Motor neuron (in vitro differentiated cells): ENCODE measurements at regions not wholly inside any gene's neighbourhood (a gene's known extent, or its start where the extent isn't known, plus 50 kb on each side); places are given as distances from the start of the nearest gene placed in this dataset.
"Not testable (repeated sequence)": the region's sequence is repeated elsewhere in the genome, so short reads cannot be mapped to it uniquely, and the experiment has no call there.

Experiments used
- ATAC-seq, 8 experiments: fragments of 200-7000 bp; cut with Tn5 transposase; replicated peaks in 6 of 8; 2 replicates each; pipeline ENCODE4 v1.8.0; 2021; ENCODE audit warnings: mild to moderate bottlenecking in 8 of 8, moderate library complexity in 8 of 8
- H3K27ac ChIP-seq, 2 donors: fragments of 250-450 bp; sonication (Bioruptor Pico); 2 replicates each; pipeline ENCODE4 v1.9.0; 2021; ENCODE audit warnings: antibody characterized with exemption in 2 of 2, mild to moderate bottlenecking in 2 of 2, moderate library complexity in 1 of 2
- H3K4me1 ChIP-seq, 2 donors: fragments of 250-450 bp; sonication (Bioruptor Pico); replicated peaks in 1 of 2; 2 replicates each; pipeline ENCODE4 v1.6.1; 2021; ENCODE audit warnings: antibody characterized with exemption in 2 of 2, mild to moderate bottlenecking in 2 of 2, moderate library complexity in 1 of 2
- H3K4me3 ChIP-seq, 5 donors: fragments of 250-450 bp; sonication (Bioruptor Pico); 2 replicates each; pipeline ENCODE4 v1.9.0; 2021; ENCODE audit warnings: antibody characterized with exemption in 5 of 5, mild to moderate bottlenecking in 5 of 5, moderate library complexity in 4 of 5
- WGBS, 10 experiments: fragments of 450-650 bp; shearing (Covaris generic); methylation state at CpG; one replicate each; pipeline ENCODE4 v1.0.0; 2022; 5-methylcytosine and 5-hydroxymethylcytosine counted together
- in situ Hi-C, 9 experiments: fragments of 400-800 bp; cut with MboI; loops; one replicate each; pipeline ENCODE4 v1.15.0; 2021; ENCODE audit warnings: low sequenced_read_pairs in 9 of 9, low pct_unique_long_range_greater_than_20kb in 2 of 9; ENCODE audit not compliant: unreplicated experiment in 9 of 9

DNA sequence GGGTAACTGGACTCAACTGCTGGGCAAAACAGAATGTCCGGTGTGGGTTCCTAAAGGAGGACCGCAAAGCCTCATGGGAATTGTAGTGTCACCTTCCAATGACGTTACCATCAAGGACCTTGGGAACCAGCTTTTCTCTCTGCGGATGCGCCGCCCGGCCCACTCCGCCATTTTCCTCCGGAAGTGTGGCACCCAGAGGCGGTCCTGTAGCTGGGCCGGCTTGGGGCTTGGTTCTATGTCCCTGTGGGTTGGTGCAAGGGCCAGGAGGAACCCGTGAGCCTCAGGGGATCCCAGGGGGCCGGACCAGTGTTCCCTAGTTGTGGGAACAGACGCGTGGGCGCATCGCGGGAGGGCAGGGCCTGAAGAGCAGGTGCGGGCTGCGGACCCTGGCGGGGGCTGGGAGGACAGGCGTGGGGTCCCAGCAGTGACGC is 175.1 kb downstream of the CWH43 start:
- WGBS, 10 experiments: 0 to 70% (median 40%) methylated on average over 1 to 4 of the region's 23 CpGs; no CpG with 5 or more reads in 7 of the 10 experiments

DNA sequence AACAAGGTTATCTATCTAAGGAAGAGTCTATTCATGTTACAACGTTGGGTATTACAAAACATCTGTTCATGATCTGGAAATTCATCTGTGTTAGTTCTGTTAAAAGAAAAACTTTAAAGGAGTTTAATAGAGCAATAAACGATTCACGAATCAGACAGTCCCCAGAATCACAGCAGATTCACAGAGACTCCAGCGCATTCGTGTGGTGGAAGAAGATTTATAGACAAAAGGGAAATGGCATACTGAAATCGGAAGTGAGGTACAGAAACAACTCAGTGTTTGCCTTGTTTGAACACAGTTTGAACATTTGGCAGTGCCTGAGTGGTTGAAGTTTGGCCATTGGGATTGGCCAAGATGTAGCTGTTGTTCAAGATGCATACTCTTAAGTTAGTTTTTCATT is 178.8 kb downstream of the CWH43 start:
- ATAC-seq, in situ Hi-C loops, H3K4me1 ChIP-seq, H3K27ac ChIP-seq, H3K4me3 ChIP-seq: not testable (repeated sequence)
- 0% methylated on average over 2 of the region's 6 CpGs; no CpG with 5 or more reads in 9 of the 10 experiments for WGBS, 10 experiments

More for the DNA sequence above, 175.1 kb downstream of the CWH43 start:
- H3K4me1 ChIP-seq, H3K27ac ChIP-seq, ATAC-seq, in situ Hi-C loops, H3K4me3 ChIP-seq: not testable (repeated sequence)

DNA sequence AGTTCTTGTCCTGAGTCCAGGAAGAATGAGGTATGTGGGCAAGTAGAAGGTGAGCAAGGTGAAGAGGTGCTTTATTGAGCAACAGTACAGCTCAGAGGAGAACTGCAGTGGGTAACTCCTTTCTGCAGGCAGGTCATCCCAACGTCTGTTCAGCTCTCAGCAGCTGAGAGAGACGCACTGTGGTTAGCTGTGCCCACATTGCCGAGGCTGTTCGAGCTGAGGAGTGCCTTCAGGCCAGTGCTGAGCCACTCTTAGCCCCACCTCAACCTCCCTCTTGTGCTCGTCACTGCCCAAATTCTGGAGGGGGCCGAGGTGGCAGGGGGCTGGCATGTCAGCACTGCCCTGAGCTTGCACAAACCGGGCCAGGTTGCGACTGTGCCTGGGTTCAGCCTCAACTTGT is 191.8 kb downstream of the CWH43 start:
- ATAC-seq, in situ Hi-C loops, H3K27ac ChIP-seq, H3K4me3 ChIP-seq, H3K4me1 ChIP-seq: not testable (repeated sequence)
- WGBS, 10 experiments: no CpG with 5 or more reads among the region's 8 CpGs

DNA sequence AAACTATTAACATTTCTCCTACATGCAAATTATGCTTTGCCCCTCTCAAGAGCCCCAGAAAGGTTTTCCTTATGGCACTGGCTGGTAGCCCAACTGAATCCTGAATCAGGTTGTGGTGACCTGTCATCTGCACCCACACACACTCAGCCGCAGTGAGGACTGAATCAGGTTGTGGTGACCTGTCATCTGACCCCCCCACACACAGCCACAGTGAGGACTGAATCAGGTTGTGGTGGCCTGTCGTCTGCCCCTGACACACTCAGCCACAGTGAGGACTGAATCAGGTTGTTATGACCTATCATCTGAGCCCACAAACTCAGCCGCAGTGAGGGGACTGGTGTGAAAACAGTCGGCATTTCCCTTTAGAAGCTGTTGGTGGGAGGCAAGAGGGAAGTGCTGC is 195.0 kb downstream of the CWH43 start:
- in situ Hi-C loops, H3K27ac ChIP-seq, H3K4me3 ChIP-seq, ATAC-seq, H3K4me1 ChIP-seq: not testable (repeated sequence)
- no CpG with 5 or more reads among the region's 4 CpGs for WGBS, 10 experiments

DNA sequence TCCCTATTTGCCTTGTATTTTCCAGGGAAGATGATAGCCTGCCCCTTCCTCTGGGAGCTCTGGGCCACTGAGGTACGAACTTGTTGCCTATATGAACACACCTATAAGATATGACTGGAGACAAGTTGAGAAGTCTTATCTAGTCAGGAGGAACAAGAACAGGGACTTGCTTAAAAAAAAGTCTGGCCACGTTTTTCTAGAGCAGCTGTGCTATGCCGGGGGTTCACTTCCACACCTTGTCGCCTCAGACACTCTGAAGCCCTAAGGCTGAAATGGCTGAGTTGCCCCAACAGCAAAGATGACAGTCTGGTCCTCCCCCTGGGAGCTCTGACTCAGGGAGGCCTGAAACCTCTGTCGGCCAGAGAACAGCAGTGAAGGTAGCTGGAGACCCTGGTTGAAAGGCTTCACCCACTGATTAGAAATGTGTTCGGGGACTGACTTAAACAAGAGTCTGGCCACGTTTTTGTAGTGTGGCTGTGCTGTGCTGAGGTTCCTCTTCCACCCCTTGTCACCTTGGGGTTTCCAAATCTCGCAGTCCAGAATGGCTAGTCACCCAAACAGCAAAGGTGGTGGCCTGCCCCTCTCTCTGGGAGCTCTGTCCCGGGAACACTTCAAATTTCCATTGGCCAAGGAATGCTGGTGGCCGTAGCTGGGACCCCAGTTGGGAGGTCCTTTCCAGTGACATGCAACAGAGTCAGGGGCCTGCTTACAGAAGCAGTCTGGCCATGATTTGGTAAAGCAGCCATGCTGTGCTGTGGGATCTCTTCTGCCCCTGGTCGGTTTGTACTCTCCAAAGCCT is 225.5 kb downstream of the CWH43 start:
- 2 to 42% (median 11%) methylated on average over 2 to 11 of the region's 11 CpGs; no CpG with 5 or more reads in 1 of the 10 experiments for WGBS, 10 experiments
- in situ Hi-C loops, ATAC-seq, H3K4me1 ChIP-seq, H3K4me3 ChIP-seq, H3K27ac ChIP-seq: not testable (repeated sequence)

DNA sequence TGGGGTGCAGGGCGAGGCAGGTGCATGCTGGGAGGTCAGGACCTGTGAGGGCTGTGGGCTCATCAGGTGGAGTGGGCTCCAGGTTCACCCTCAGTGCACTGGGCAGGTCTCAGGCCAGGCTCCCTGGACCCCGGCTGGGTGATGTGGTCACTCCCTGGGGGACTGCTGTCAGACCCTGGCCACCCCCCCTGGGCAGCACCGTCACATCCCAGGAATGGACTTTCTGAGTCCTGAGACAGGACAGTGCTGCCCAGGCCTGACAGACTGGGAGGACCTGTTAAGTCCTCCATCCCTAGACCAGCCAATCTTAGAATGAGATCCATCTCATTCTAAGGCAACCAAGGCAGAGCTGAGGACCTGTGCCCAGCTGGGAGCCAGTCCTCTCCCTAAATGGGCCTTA is 227.2 kb downstream of the CWH43 start:
- ATAC-seq, H3K27ac ChIP-seq, H3K4me1 ChIP-seq, in situ Hi-C loops, H3K4me3 ChIP-seq: not testable (repeated sequence)
- 0 to 60% (median 0%) methylated on average over 1 to 3 of the region's 3 CpGs; no CpG with 5 or more reads in 4 of the 10 experiments for WGBS, 10 experiments

DNA sequence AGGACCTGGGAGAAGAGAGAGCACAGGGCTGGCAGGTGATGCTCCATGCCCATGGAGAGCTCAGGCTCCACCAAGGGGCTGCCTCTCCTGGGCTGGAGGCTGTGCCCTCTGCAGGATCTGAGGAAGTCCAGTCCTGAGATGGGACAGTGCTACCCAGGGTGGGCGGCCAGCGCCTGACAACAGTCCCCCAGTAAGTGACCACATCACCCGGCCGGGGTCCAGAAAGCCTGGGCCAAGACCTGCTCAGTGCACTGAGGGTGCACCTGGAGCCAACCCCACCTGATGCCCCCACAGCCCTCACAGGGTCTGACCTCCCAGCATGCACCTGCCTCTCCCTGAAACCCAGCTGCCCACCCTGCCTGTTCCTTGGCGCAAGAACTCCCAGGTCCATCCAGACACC is 227.7 kb downstream of the CWH43 start:
- H3K4me3 ChIP-seq, H3K4me1 ChIP-seq, ATAC-seq, H3K27ac ChIP-seq, in situ Hi-C loops: not testable (repeated sequence)
- 0 to 100% (median 55%) methylated on average over 1 to 5 of the region's 5 CpGs; no CpG with 5 or more reads in 4 of the 10 experiments for WGBS, 10 experiments

DNA sequence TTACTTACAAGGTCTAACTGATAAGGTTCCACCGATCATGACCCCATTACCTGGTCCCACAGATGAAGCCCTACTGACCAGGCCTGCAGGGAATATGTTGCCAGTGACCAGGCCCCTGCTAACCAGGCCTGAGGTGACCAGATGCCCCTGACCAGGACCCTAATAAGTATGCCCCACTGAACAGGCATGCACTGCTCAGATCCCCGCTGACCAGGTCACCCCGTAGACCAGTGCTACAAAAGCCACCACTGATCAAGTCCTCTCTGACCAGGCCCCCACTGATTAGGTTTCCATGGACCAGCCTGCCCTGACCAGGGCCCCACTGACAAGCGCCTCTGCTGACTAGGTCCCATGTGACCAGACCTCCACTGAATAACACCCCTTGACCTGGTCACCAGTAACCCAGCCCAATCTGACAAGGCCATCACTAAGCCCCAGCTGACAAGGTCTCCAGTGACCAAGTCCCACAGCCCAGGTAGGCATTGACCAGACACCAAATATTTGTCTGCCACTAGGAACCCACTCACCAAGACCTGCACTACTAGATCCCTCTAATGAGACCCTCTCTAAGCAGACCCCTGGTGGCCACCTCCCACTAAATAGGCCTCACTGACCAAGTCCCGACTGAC is 228.5 kb downstream of the CWH43 start:
- ATAC-seq: not testable (repeated sequence)

DNA sequence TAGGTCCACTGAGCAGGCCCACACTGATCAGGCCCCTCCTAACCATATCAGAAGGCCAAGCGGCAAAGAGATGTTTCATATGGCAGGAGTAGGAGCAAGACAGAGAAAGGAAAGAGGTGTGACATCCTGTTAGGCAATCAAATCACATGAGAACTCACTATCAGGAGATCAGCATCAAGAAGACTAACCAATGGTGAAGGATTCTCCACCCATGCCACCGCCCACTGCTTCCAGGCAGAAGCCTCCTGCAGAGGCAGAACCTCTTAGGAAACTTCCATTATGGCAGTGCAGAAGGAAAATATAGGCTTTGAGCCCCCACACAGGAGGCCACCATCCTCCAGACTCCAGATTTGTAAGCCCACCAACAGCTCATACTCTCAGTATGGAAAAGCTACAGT is 229.0 kb downstream of the CWH43 start:
- in situ Hi-C loops: not testable (repeated sequence)

More for the DNA sequence above, 228.5 kb downstream of the CWH43 start:
- 6 to 64% (median 23%) methylated on average over 1 to 5 of the region's 5 CpGs; no CpG with 5 or more reads in 2 of the 10 experiments for WGBS, 10 experiments
- in situ Hi-C loops, H3K4me3 ChIP-seq, H3K4me1 ChIP-seq, H3K27ac ChIP-seq: not testable (repeated sequence)

DNA sequence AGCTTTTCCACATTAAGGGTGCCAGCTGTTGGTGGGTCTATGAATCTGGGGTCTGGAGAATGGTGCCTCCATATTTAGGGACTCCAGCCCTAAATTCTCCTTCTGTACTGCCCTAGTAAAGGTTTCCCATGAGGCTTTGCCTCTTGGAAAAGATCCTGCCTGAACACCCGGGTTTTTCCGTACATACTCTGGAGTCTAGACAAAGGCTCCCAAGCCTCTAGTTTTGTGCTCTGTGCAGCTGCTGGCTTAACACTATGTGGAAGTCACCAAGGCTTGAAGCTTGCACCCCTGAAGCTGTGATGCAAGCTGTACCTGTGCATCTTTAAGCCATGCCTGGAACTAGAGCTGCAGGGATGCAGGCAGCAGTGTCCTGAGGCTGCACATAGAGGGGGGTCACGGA is 230.5 kb downstream of the CWH43 start:
- in situ Hi-C loops, H3K4me3 ChIP-seq, ATAC-seq, H3K4me1 ChIP-seq, H3K27ac ChIP-seq: not testable (repeated sequence)
- 0 to 78% (median 13%) methylated on average over 1 to 2 of the region's 3 CpGs; no CpG with 5 or more reads in 1 of the 10 experiments for WGBS, 10 experiments

More for the DNA sequence above, 229.0 kb downstream of the CWH43 start:
- H3K27ac ChIP-seq, H3K4me3 ChIP-seq, H3K4me1 ChIP-seq, ATAC-seq: not testable (repeated sequence)
- 0 to 70% (median 14%) methylated on average over 1 to 2 of the region's 2 CpGs; no CpG with 5 or more reads in 4 of the 10 experiments for WGBS, 10 experiments

DNA sequence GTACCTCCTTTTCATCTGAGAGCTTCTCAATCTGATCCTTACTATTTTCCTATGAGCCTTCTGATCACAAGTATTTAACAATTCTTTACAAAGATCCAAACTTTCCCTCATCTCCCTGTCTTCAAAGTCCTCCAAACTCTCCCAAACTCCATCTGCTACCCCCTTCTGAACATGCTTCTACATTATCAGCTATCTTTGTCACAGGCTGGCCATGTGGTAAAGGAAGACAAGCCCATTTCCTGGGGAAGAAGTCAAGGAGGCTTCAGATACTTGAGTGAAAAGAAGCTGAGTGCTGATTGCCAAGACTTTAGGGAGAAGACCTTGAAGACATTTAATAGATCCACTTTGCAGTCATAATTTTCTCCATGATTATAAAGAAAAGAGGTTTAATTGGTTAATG is 231.4 kb downstream of the CWH43 start:
- H3K27ac ChIP-seq: no peak overlapping the region
- in situ Hi-C loops: no loop called here
- H3K4me3 ChIP-seq: no peak overlapping the region
- no peaks in the 10 kb centered on the region for H3K4me1 ChIP-seq
- ATAC-seq: no peak

DNA sequence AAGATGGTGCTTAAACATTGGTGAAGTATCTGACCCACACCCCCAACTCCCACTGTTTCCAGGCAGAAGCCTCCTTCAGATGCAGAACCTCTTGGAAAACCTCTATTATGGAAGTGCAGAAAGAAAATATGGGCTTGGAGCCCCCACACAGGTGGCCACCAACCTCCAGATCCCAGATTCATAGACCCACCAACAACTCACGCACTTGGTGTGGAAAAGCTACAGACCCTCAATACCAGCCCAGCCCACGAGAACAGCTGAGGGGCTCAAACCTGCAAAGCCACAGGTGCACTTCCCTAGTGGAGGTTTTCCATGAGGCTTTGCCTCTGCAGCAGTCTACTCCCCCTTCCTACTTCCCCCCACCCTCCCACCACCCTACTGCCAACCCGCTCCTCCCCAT is 232.0 kb downstream of the CWH43 start:
- 0 to 53% (median 18%) methylated on average over 1 to 2 of the region's 3 CpGs; no CpG with 5 or more reads in 2 of the 10 experiments for WGBS, 10 experiments
- in situ Hi-C loops, H3K4me3 ChIP-seq, ATAC-seq, H3K27ac ChIP-seq, H3K4me1 ChIP-seq: not testable (repeated sequence)

DNA sequence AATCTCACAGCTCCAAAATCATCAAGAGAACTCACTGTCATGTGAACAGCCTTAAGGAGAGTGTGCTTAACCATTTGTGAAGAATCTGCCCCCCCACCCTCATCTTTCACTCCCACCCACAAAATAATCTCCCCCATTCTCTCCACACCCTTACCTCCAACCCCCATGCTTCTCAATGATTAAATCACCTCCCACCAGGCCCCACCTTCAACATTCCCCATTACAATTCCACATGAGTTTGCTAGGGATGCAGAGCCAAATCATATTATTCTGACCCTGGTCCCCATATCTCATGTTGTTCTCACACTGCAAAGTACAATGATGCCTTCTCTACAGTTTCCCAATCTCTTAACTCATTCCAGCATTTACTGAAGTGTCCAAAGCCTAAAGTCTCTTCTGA is 232.9 kb downstream of the CWH43 start:
- in situ Hi-C loops, ATAC-seq, H3K4me1 ChIP-seq, H3K4me3 ChIP-seq, H3K27ac ChIP-seq: not testable (repeated sequence)
